GM12878 (cell line): ENCODE measurements at regions not wholly inside any gene's neighbourhood (a gene's known extent, or its start where the extent isn't known, plus 50 kb on each side); places are given as distances from the start of the nearest gene placed in this dataset.
A peak's percentile ranks its signal among the peaks of the same experiment; 100 is the strongest.

Source experiments
- ATAC-seq: fragments of 200-7000 bp; cut with Tn5 transposase; 3 replicates; pipeline ENCODE4 v1.9.1; 2020; ENCODE audit warnings: mild to moderate bottlenecking, moderate library complexity
- BruUV-seq: library from RNA; stranded (reverse); fragments of 400-500 nt; replicated peaks from 2 replicates; lab custom pipeline; 2021; lab: Mats Ljungman, UMichigan
- CTCF ChIA-PET: fragments of 300-600 bp; sonication (Branson Sonifier 250); formaldehyde crosslinking; extraction: SDS; loops from one replicate; lab custom pipeline; 2021; ENCODE audit warnings: inconsistent platforms; lab: Yijun Ruan, JAX
- POLR2A ChIA-PET: fragments of 350-600 bp; formaldehyde crosslinking; extraction: SDS; loops from one replicate; lab custom pipeline; 2021; ENCODE audit warnings: inconsistent platforms; lab: Charles Lee
- RAD21 ChIA-PET: fragments of 300-600 bp; sonication (Branson Sonifier 250); formaldehyde crosslinking; loops from one replicate; lab custom pipeline; 2023; ENCODE audit warnings: antibody characterized with exemption; ENCODE audit not compliant: unreplicated experiment; lab: Charles Lee
- SMC1A ChIA-PET: fragments of 300-600 bp; sonication (Branson Sonifier 250); formaldehyde crosslinking; loops from one replicate; lab custom pipeline; 2023; ENCODE audit not compliant: unreplicated experiment, uncharacterized antibody; lab: Charles Lee
- DNase-seq: peaks from one replicate; pipeline ENCODE4 v3.0.0-alpha.2; 2011; ENCODE audit warnings: low read depth, low spot score
- FAIRE-seq: peaks from 3 replicates; lab custom pipeline; 2011; peaks lifted over from hg19 to GRCh38; lab: Jason Lieb, UNC
- H2AFZ ChIP-seq: 2 replicates; pipeline ENCODE4 v1.6.0; 2011; ENCODE audit warnings: low read depth, low read length, control low read depth; ENCODE audit not compliant: control insufficient read depth
- H3K27ac ChIP-seq: 2 replicates; pipeline ENCODE4 v1.5.1; 2011; ENCODE audit warnings: control low read depth; ENCODE audit not compliant: control insufficient read depth, insufficient read depth
- H3K27me3 ChIP-seq, 2 experiments: replicated peaks in 1 of 2; 2 replicates each; pipeline versions ENCODE4 v1.6.0 to v1.6.1; 2011; ENCODE audit warnings: low read length in 1 of 2; ENCODE audit not compliant: control insufficient read depth in 2 of 2, insufficient read depth in 2 of 2
- H3K36me3 ChIP-seq, 2 experiments: 2 replicates each; pipeline ENCODE4 v1.5.1; 2011; ENCODE audit warnings: low read length in 1 of 2; ENCODE audit not compliant: control insufficient read depth in 2 of 2, insufficient read depth in 2 of 2
- H3K4me1 ChIP-seq: 2 replicates; pipeline ENCODE4 v1.6.1; 2011; ENCODE audit warnings: mild to moderate bottlenecking, low read length, moderate library complexity, mixed read lengths; ENCODE audit not compliant: control insufficient read depth, insufficient read depth
- H3K4me2 ChIP-seq: 2 replicates; pipeline ENCODE4 v1.6.0; 2011; ENCODE audit warnings: control low read depth; ENCODE audit not compliant: control insufficient read depth, insufficient read depth
- H3K4me3 ChIP-seq: fragments of 200-600 bp; sonication (generic); 2 replicates; pipeline ENCODE4 v1.5.1; 2016
- H3K79me2 ChIP-seq: 2 replicates; pipeline ENCODE4 v1.6.0; 2011; ENCODE audit warnings: low read length; ENCODE audit not compliant: control insufficient read depth, insufficient read depth
- H3K9ac ChIP-seq: 2 replicates; pipeline ENCODE4 v1.8.0; 2011; ENCODE audit warnings: low read length, control low read depth, mixed read lengths; ENCODE audit not compliant: control insufficient read depth, insufficient read depth
- H3K9me3 ChIP-seq: replicated peaks from 3 replicates; pipeline ENCODE4 v1.5.1; 2011; ENCODE audit warnings: mild to moderate bottlenecking, low read length; ENCODE audit not compliant: control insufficient read depth, insufficient read depth
- H4K20me1 ChIP-seq: 2 replicates; pipeline ENCODE4 v1.6.0; 2011; ENCODE audit not compliant: control insufficient read depth, insufficient read depth
- ATF2 ChIP-seq: IDR thresholded peaks from 2 replicates; pipeline ENCODE4 v1.6.1; 2012; ENCODE audit warnings: low read length, inconsistent platforms
- BRCA1 ChIP-seq: IDR thresholded peaks from 2 replicates; pipeline ENCODE4 v1.6.1; 2011; ENCODE audit warnings: low read depth, low read length, improper control_type of control experiment
- CREM ChIP-seq: IDR thresholded peaks from 2 replicates; pipeline ENCODE4 v1.6.1; 2014; ENCODE audit warnings: antibody characterized with exemption, low read depth
- EZH2 ChIP-seq: IDR thresholded peaks from 2 replicates; pipeline ENCODE4 v1.6.1; 2012; ENCODE audit warnings: low read depth, mild to moderate bottlenecking, control low read depth, inconsistent platforms, low read length, borderline replicate concordance; ENCODE audit not compliant: control insufficient read depth
- IKZF2 ChIP-seq, 2 experiments: fragments of 450-650 bp; IDR thresholded peaks; 2 replicates each; pipeline ENCODE4 v1.6.1; 2017; ENCODE audit warnings: mild to moderate bottlenecking in 2 of 2, moderate library complexity in 2 of 2
- KAT2A ChIP-seq: conservative IDR thresholded peaks from 2 replicates; pipeline ENCODE4 v1.6.1; 2011; ENCODE audit warnings: low read depth, low read length; ENCODE audit not compliant: control insufficient read depth
- LARP7 ChIP-seq: fragments of 450-650 bp; IDR thresholded peaks from 2 replicates; pipeline ENCODE4 v1.6.1; 2017; ENCODE audit warnings: mild to moderate bottlenecking
- MYC ChIP-seq: IDR thresholded peaks from 2 replicates; pipeline ENCODE4 v1.6.1; 2011; ENCODE audit warnings: mild to moderate bottlenecking, low read length, moderate library complexity, inconsistent platforms; ENCODE audit not compliant: insufficient read depth, insufficient replicate concordance, insufficient read length, severe bottlenecking
- NRF1 ChIP-seq: conservative IDR thresholded peaks from 2 replicates; pipeline ENCODE4 v1.6.1; 2011; ENCODE audit warnings: mild to moderate bottlenecking, low read depth, low read length, improper control_type of control experiment
- PAX5 ChIP-seq: IDR thresholded peaks from 2 replicates; pipeline ENCODE4 v1.6.1; 2011; ENCODE audit warnings: low read depth, low read length, borderline replicate concordance
- POLR2AphosphoS5 ChIP-seq: IDR thresholded peaks from 2 replicates; pipeline ENCODE4 v1.6.1; 2011; ENCODE audit warnings: mild to moderate bottlenecking, low read length, inconsistent platforms
- SMC3 ChIP-seq: IDR thresholded peaks from 2 replicates; pipeline ENCODE4 v1.6.1; 2011; ENCODE audit warnings: low read length, improper control_type of control experiment, borderline replicate concordance
- SUPT20H ChIP-seq: IDR thresholded peaks from 2 replicates; pipeline ENCODE4 v1.6.1; 2011; ENCODE audit warnings: low read depth, mild to moderate bottlenecking, low read length, moderate library complexity, borderline replicate concordance; ENCODE audit not compliant: control insufficient read depth
- TARDBP ChIP-seq: IDR thresholded peaks from 2 replicates; pipeline ENCODE4 v1.6.1; 2016; ENCODE audit warnings: borderline replicate concordance
- ZBTB11 ChIP-seq: fragments of 450-650 bp; formaldehyde crosslinking; IDR thresholded peaks from 2 replicates; pipeline ENCODE4 v1.5.0; 2022; ENCODE audit warnings: mild to moderate bottlenecking, missing genetic modification characterization
- ZNF384 ChIP-seq: IDR thresholded peaks from 2 replicates; pipeline ENCODE4 v1.6.1; 2012; ENCODE audit warnings: low read depth, mild to moderate bottlenecking, low read length, improper control_type of control experiment, borderline replicate concordance
- WGBS: methylation state at CpG from one replicate; pipeline ENCODE4 v1.1.6; 2016; ENCODE audit warnings: low lambda C conversion rate; ENCODE audit not compliant: insufficient replicate concordance, insufficient coverage; ENCODE audit errors: missing lambda C conversion rate; 5-methylcytosine and 5-hydroxymethylcytosine counted together
- in situ Hi-C: fragments of 300-500 bp; cut with MboI; formaldehyde crosslinking; loops from 9 replicates; pipeline ENCODE4 v1.14.3; 2018; ENCODE audit warnings: mixed read lengths
- intact Hi-C: fragments of 100-400 bp; cut with micrococcal nuclease; formaldehyde crosslinking; loops from one replicate; pipeline ENCODE4 v1.14.2; 2022; ENCODE audit not compliant: unreplicated experiment
- TF ChIP-seq, protein P1 (sequence below): IDR thresholded peaks from 2 replicates; pipeline ENCODE4 v1.6.1; 2011; ENCODE audit warnings: low read depth, low read length, improper control_type of control experiment, borderline replicate concordance
- TF ChIP-seq, protein P2 (sequence below): IDR thresholded peaks from 2 replicates; pipeline ENCODE4 v1.6.1; 2012; ENCODE audit warnings: low read depth, low read length, improper control_type of control experiment

- FAIRE-seq (no peak), ATAC-seq (peak; percentile 66), DNase-seq (no peak)
- SMC1A ChIA-PET = interaction anchor here (0.7 to 5.6 kb wide), 22 partner anchors 9 to 312 kb away, joined by 3 to 79 read pairs (median 5); no protein-coding TSS in a partner anchor
- Histone ChIP-seq H2AFZ (peak overlapping the region; percentile 37; the same call in 1 of the 2 replicates), H3K4me2 (peak overlapping the region; percentile 57), H3K27ac (peak overlapping the region; percentile 27; the same call in 1 of the 2 replicates), H3K79me2 (no peaks in the 10 kb centered on the region), H4K20me1 (no peaks in the 10 kb centered on the region), H3K27me3 (no peaks in the 10 kb centered on the region), H3K4me3 (no peak overlapping the region; the same call in 1 of the 2 replicates), H3K9ac (no peak overlapping the region), H3K36me3 (no peaks in the 10 kb centered on the region), H3K4me1 (peaks cover 23% of the 10 kb centered on the region), H3K9me3 (no peaks in the 10 kb centered on the region)
- in situ Hi-C loops = loop anchor here (5.0 kb wide), 1 partner anchor 272 kb away; no protein-coding TSS in a partner anchor
- CTCF ChIA-PET = interaction anchor here (0.6 to 9.2 kb wide), 20 partner anchors 9 to 521 kb away, joined by 3 to 173 read pairs (median 6); no protein-coding TSS in a partner anchor
- RAD21 ChIA-PET = interaction anchor here (1.0 to 5.4 kb wide), 18 partner anchors 37 to 920 kb away, joined by 3 to 79 read pairs (median 4); no protein-coding TSS in a partner anchor
- no TSS peak for BruUV-seq
- POLR2A ChIA-PET = interaction anchor here (0.7 to 1.2 kb wide), 2 partner anchors 296 to 308 kb away, joined by 4 read pairs; no protein-coding TSS in a partner anchor
- WGBS = 0% methylated on average over 2 of the region's 2 CpGs
- intact Hi-C loops = loop anchor here (5.0 to 10.0 kb wide), 2 partner anchors 128 to 470 kb away; no protein-coding TSS in a partner anchor
- TF ChIP-seq CREM = peak; percentile 53; the same call in 1 of the 2 replicates
- no peak for TF ChIP-seq SMC3
- TF ChIP-seq, protein P1, sequence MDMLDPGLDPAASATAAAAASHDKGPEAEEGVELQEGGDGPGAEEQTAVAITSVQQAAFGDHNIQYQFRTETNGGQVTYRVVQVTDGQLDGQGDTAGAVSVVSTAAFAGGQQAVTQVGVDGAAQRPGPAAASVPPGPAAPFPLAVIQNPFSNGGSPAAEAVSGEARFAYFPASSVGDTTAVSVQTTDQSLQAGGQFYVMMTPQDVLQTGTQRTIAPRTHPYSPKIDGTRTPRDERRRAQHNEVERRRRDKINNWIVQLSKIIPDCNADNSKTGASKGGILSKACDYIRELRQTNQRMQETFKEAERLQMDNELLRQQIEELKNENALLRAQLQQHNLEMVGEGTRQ = no peak
- TF ChIP-seq ZNF384 = no peak
- no peak for TF ChIP-seq KAT2A
- TF ChIP-seq SUPT20H = no peak
- TF ChIP-seq LARP7 = no peak
- peak in 1 of 2 experiments; percentile 22; a peak in 1 of 4 replicates for TF ChIP-seq IKZF2 (IDR thresholded peaks at IDR 0.05)
- no peak for TF ChIP-seq ZBTB11 (CRISPR knock-in tag)
- no peak for TF ChIP-seq POLR2AphosphoS5
- TF ChIP-seq BRCA1 = no peak
- TF ChIP-seq, protein P2, sequence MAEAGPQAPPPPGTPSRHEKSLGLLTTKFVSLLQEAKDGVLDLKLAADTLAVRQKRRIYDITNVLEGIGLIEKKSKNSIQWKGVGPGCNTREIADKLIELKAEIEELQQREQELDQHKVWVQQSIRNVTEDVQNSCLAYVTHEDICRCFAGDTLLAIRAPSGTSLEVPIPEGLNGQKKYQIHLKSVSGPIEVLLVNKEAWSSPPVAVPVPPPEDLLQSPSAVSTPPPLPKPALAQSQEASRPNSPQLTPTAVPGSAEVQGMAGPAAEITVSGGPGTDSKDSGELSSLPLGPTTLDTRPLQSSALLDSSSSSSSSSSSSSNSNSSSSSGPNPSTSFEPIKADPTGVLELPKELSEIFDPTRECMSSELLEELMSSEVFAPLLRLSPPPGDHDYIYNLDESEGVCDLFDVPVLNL = no peak
- TF ChIP-seq PAX5 = no peak
- no peak for TF ChIP-seq NRF1
- no peak for TF ChIP-seq EZH2
- TF ChIP-seq TARDBP = no peak
- no peak for TF ChIP-seq MYC
- no peak for TF ChIP-seq ATF2
Measured at GRCh38 chr1:94334764-94335163, 83.4 kb upstream of the ABCD3 start.
